Esophagus mucosa (tissue), 1 donor: ENCODE measurements at regions not wholly inside any gene's neighbourhood (a gene's known extent, or its start where the extent isn't known, plus 50 kb on each side); places are given as distances from the start of the nearest gene placed in this dataset.

Experiments
- ATAC-seq: fragments of 200-7000 bp; cut with Tn5 transposase; one replicate; pipeline ENCODE4 v1.9.1; 2020
- donor health status: DM: yes; HTN: yes; CAD: no.

GRCh38 chr15:97401970-97402369 is 558.5 kb upstream of the ARRDC4 start:
- ATAC-seq: no peak

- no peak for ATAC-seq
Observed at GRCh38 chr15:97406841-97407240, 553.7 kb upstream of the ARRDC4 start.

DNA sequence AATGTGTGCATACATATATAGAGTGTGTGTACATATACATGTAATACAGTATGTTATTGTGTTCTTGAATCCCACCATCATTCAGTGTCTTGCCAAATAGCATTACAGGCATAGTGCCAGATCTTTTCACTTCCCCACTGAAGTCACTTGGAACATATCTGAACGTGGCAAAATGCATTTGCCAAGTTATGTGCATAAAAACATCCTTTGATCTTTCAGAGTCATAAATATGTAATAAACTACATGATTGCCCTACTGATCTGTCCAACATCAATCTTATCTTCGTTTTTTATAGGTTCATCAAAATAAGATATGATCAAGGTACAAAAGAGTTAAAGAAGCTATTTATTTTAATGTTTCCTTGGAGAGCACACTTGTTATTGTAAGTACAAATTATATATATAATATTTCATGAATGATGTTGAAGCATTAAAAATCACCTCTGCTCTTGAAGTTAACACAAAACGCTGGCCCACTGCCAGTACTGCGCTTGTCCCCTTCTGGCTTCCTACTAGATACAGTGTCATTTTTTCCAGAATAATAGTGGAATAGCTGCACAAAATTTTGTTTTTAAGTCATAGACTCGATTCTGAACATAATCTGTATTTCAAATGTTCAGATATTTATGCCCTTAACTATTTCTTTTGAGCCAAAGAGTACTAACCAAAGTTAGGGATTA is 549.5 kb upstream of the ARRDC4 start:
- ATAC-seq: no peak

- no peak for ATAC-seq
Observed at GRCh38 chr15:97420130-97420529, 540.4 kb upstream of the ARRDC4 start.

DNA sequence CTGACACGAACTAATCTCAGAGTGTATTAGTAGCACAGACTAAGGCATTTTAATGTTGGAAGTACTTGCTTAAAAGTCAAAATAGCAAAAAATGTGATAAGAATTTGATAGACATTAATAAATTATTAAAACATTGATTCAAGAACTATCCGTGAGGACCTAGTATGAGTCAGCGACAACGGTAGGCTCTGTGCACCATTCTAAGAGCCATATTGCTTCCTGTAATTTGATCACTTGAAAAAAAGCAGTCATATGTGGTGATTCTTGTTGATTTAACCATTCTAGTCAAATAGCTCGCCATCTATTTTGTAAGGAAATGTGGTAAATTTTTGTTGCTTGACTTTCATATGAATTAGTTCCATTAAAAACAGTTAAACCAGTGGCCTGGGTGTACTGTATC is 534.9 kb upstream of the ARRDC4 start:
- no peak for ATAC-seq

- ATAC-seq: no peak
Observed at GRCh38 chr15:97443101-97443500, 517.4 kb upstream of the ARRDC4 start.

DNA sequence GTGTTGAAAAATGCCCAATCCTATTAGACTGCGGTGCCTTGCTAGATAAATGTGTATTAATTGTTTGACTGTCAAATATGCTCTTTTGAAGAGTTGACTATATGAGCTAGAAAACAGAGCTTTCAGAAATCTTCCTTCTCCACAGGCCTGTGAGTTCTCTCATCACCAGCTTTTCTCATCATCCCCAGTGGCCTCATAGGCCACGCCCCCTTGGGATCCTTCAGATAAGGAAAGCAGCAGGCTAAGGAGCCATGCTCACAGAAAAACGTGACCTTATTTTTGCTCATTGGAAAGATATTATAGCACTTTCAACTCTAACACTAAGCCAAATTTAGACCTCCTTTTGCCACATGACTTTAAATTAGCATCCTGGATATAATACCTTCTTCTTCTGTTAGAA is 514.4 kb upstream of the ARRDC4 start:
- ATAC-seq: no peak

DNA sequence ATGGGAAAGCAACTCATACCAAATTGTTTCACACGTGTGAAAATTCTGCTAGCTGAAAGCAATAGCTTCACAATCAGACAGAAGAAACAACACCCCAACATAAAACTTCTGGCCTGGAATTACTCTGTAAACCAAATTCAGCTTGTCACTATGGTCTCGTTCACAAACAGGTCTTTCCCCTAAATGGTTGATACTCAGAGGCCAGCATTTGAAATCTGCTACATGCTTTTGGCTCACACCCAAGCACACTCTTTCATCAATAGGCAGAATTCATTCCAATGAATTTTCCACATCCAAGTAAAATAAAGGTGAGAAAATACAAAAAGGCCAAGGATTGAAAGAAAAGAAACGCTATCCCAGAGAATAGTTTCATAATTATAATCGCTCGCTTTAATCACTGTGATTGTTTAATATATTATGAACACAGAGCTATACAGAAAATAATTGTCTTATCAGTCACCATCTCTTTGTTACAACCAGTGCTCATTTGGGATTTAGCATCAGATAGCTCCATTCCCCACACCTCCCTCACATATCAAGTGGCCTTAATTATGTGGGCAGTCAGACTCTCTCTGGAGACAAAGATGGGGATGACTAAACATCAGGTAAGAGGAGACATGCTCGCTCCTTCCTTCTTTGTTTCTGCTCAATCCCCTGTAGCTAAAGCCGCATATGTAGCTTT is 503.8 kb upstream of the ARRDC4 start:
- ATAC-seq: no peak

GRCh38 chr15:97457203-97457847 is 503.2 kb upstream of the ARRDC4 start:
- ATAC-seq: no peak

DNA sequence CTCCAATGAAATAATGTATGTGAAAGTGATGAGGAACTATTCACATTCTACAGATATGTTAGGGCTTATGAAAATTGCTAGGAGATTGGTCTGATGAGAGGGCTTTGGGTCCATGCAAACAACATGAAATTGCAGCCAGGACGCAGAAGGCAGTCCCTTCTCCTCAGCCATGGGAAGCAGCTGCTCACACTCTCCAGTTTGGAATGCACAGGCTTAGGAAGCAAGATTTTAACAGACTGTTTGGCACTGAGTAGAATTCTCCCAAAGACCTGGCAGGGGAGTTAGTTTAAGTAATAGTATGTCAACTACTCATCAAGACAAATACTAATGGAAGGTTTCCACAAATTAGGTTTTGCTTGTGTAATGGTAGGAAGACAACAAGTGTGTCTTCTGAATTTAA is 500.7 kb upstream of the ARRDC4 start:
- no peak for ATAC-seq

DNA sequence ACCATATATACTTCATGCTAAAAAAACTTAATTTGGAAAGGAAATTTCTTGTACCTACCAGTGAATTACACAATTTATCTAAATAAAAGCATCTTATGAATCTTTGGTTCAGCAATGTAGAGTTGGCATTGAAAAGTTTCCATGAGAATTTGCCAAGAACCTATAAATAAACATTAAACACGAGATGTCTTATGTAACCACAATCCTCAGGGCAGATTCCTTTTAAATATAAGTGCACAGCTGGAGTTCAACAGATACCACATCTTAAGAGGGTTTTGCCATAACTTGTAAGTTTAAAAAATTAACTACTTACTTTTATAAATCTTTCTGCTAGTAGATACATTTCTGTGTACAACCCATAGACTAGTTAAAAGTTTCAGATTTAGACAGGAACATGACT is 499.3 kb upstream of the ARRDC4 start:
- no peak for ATAC-seq

DNA sequence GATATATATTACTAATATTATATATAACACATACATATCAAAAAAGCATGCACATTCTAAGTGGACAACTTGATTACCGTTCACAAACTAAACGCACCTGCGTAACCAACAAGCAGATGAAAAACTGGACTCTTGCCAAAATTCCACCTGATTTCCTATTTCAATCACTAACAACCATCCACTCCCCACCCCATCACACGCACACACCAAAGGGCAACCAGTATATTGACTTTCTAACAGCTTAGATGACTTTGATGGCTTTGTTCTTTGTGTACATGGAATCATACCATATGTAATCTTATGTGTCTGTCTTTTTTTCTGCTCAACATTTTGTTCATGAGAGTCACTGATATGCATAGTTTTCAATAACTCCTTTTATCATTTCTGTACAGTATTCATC is 496.8 kb upstream of the ARRDC4 start:
- no peak for ATAC-seq

GRCh38 chr15:97470417-97470816 is 490.1 kb upstream of the ARRDC4 start:
- ATAC-seq: no peak

- ATAC-seq: no peak
Observed at GRCh38 chr15:97473627-97474026, 486.9 kb upstream of the ARRDC4 start.

DNA sequence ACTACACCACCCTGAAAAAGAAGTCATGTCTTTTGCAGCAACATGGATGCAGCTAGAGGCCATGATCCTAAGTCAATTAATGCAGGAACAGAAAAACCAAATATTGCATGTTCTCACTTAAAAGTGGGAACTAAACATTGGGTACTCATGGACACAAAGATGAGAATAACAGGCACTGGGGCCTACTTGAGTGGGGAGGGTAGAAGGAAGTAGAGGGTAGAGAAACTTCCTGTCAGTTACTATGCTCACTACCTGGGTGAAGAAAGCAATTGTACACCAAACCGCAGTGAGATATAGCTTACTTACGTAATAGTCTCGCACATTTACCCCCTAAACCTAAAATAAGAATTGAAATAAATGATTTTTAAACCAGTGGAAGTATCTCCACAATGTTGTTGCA is 480.5 kb upstream of the ARRDC4 start:
- no peak for ATAC-seq

DNA sequence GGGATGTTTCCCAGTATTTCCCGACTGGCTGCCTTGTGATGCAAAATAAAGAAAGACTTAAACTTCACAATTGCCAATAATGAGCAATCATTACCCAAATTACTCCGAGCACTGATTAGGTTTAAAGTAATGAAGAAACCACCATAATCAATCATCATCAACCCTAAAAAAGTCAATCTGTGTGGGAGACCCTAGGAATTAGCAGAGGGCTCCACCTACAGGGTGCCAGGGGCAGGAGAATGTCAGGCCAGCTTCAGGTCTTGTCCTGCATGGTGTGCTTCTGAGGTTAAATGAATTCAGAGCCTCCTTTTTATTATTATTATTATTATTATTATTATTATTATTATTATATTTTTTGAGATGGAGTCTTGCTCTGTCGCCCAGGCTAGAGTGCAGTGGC is 478.0 kb upstream of the ARRDC4 start:
- no peak for ATAC-seq

DNA sequence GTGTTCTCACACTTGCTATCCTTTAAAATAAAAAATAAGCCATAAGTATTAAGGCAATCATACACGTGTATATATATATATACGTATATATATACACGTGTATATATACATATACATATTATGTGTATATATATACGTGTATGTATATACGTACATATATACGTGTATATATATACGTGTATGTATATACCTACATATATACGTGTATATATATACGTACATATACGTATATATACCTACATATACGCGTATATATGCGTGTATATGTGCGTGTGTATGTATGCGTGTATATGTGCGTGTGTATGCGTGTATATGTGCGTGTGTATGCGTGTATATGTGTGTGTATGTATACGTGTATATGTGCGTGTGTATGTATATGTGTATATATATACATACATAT is 477.3 kb upstream of the ARRDC4 start:
- ATAC-seq: no peak

DNA sequence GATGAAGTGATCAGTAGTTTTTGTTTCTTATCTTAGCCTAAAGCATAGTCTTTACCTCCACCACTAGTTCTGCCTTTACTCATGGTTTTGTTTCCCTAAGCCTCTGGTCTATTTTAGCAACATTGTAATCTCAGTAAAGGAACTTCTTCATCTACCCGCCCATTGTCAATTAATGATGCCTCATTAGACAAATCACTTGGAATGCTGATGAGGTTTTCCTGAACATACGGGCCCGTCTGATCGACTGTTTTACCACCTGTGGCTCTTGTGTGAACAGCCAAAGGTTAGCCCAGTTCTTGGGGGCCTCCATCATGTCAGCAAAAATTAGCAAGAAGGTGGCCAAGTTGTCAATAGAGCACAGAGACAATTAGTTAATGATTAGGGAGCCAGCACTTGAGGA is 470.1 kb upstream of the ARRDC4 start:
- ATAC-seq: no peak

DNA sequence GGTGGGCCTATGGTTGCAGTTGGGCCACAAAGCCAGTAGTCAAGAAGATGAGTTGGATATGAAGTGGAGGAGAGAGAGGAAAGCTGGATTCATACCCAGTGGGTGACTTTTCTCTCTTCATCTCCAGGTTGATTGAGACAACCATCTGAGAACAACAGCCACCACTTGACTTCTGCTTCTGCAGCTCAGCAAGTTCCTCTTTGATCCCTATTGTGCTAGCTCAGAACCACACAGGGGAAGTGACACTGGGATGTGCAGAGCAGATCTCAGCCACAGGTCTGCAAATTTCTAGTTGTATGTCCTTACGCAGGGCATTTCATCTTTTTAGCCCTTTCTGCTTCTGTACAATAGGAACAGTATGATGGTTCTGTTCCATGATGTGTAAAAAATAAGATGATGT is 459.2 kb upstream of the ARRDC4 start:
- no peak for ATAC-seq

DNA sequence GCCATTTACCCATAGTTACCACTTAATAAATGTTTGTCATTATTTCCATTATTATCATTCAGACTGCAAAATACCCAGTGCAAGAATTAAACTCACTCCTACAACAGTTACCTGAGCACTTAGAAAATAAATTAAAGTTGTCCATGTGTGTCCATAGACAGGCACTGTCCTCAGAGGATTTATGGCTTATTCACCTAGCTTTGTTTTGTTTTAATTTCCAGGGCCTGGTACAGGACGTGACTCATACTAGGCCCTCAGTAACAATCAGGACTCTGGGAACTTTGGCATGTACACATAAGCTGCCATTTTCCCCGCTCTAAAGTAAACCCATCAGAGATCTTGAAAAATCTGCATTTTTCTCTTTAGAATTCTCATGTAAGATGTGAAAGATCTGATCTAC is 458.5 kb upstream of the ARRDC4 start:
- ATAC-seq: peak; percentile 58

DNA sequence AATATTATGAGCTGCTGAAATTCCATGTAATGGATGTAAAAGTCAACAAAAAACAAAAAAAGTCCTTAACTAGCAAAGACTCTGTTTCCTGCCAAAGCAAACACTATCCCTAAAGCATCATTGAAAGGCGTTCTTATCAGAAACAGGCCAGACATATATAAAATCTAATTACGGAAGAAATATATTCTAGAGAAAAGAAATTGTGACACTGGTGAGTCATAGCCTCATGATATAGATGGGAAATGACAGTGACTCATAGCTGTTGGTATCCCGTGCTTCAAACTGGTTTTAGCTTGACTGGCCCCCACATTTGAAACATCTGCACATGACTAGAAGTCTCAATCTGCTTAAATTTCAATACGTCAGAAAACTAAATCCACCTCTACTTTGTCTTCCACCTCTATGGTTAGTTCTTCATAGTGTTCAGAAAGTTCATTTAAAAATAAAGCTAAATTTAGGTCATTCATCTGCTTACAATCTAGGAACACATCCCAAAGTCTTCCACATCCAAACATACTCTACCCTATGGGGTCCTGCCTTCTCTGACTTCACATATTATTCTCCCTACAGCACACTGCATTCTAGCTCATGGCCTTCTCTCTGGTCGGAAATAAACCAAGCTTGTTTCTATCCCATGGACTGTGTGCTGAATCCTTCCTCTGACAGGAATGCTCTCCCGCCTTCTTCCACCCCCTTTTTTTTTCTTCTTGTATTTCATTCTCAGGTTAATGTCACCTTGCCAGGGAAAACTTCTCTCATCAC is 456.3 kb upstream of the ARRDC4 start:
- peak; percentile 45 for ATAC-seq

- no peak for ATAC-seq
Observed at GRCh38 chr15:97517737-97518136, 442.8 kb upstream of the ARRDC4 start.

GRCh38 chr15:97520689-97521088 is 439.8 kb upstream of the ARRDC4 start:
- no peak for ATAC-seq
